B cell (primary cell): ENCODE measurements at regions not wholly inside any gene's neighbourhood (a gene's known extent, or its start where the extent isn't known, plus 50 kb on each side); places are given as distances from the start of the nearest gene placed in this dataset.
A peak's percentile ranks its signal among the peaks of the same experiment; 100 is the strongest.

Experiments
- ATAC-seq: fragments of 200-7000 bp; cut with Tn5 transposase; one replicate; pipeline ENCODE4 v1.10.0; 2021; ENCODE audit warnings: low read depth, mild to moderate bottlenecking, moderate number of reproducible peaks, moderate library complexity
- CTCF ChIA-PET: fragments of 350-600 bp; sonication (Branson Sonifier 250); formaldehyde crosslinking; loops from one replicate; lab custom pipeline; 2021; ENCODE audit warnings: antibody characterized with exemption, inconsistent platforms; lab: Charles Lee
- POLR2A ChIA-PET: fragments of 350-600 bp; sonication (Branson Sonifier 250); formaldehyde crosslinking; loops from one replicate; lab custom pipeline; 2021; ENCODE audit warnings: antibody characterized with exemption; lab: Charles Lee
- DNase-seq: peaks from one replicate; pipeline ENCODE4 v3.0.0; 2013
- H2AFZ ChIP-seq: 2 replicates; pipeline ENCODE4 v1.6.1; 2012; ENCODE audit warnings: mild to moderate bottlenecking, low read depth, low read length; ENCODE audit not compliant: insufficient read depth, poor library complexity, severe bottlenecking
- H3K27ac ChIP-seq, 2 donors: 1 replicate in 1 of 2; 2 replicates in 1 of 2; pipeline ENCODE4 v1.5.1; 2012 to 2013; ENCODE audit warnings: low read length in 2 of 2, mild to moderate bottlenecking in 2 of 2, moderate library complexity in 1 of 2
- H3K27me3 ChIP-seq, 4 experiments: fragments of 200-600 bp in 1 of 4; sonication (generic) in 1 of 4; replicated peaks in 1 of 4; 1 replicate in 2 of 4; 2 replicates in 2 of 4; pipeline versions ENCODE4 v1.6.1 to v1.7.0; 2013 to 2016; ENCODE audit warnings: low read length in 3 of 4, mild to moderate bottlenecking in 2 of 4, mixed read lengths in 1 of 4, moderate library complexity in 1 of 4; ENCODE audit not compliant: insufficient read depth in 4 of 4, control insufficient read depth in 3 of 4; ENCODE audit errors: control extremely low read depth in 1 of 4
- H3K36me3 ChIP-seq, 2 experiments: replicated peaks in 1 of 2; 1 replicate in 1 of 2; 2 replicates in 1 of 2; pipeline versions ENCODE4 v1.6.1 to v1.7.1; 2013; ENCODE audit warnings: low read length in 1 of 2; ENCODE audit not compliant: insufficient read depth in 2 of 2, control insufficient read depth in 1 of 2; ENCODE audit errors: control extremely low read depth in 1 of 2, extremely low read depth in 1 of 2
- H3K4me1 ChIP-seq, 2 donors: fragments of 200-600 bp in 1 of 2; sonication (generic) in 1 of 2; 1 replicate in 1 of 2; 2 replicates in 1 of 2; pipeline versions ENCODE4 v1.5.1 to v1.6.1; 2013 to 2017; ENCODE audit warnings: low read length in 2 of 2; ENCODE audit not compliant: control insufficient read depth in 2 of 2, insufficient read depth in 2 of 2
- H3K4me2 ChIP-seq: replicated peaks from 2 replicates; pipeline ENCODE3; 2012; ENCODE audit warnings: mild to moderate bottlenecking, low read depth, low read length; ENCODE audit not compliant: poor library complexity, severe bottlenecking
- H3K4me3 ChIP-seq, 5 experiments: fragments of 200-600 bp in 1 of 5; sonication (generic) in 1 of 5; 1 replicate in 3 of 5; 2 replicates in 2 of 5; pipeline versions ENCODE4 v1.5.1 to v1.7.0; 2011 to 2016; ENCODE audit warnings: low read length in 4 of 5, mild to moderate bottlenecking in 4 of 5, low read depth in 2 of 5, control low read depth in 1 of 5, moderate library complexity in 1 of 5; ENCODE audit not compliant: insufficient read depth in 1 of 5; ENCODE audit errors: control extremely low read depth in 1 of 5, extremely low read depth in 1 of 5
- H3K79me2 ChIP-seq: fragments of 200-600 bp; sonication (generic); one replicate; pipeline ENCODE4 v1.6.0; 2016; ENCODE audit warnings: low read length; ENCODE audit not compliant: control insufficient read depth, insufficient read depth
- H3K9ac ChIP-seq: fragments of 200-600 bp; sonication (generic); 2 replicates; pipeline ENCODE4 v1.6.1; 2017; ENCODE audit warnings: mild to moderate bottlenecking, low read length, moderate library complexity
- H3K9me3 ChIP-seq, 3 donors: one replicate each; pipeline versions ENCODE4 v1.6.1 to v1.7.1; 2013; ENCODE audit warnings: low read length in 2 of 3; ENCODE audit not compliant: control insufficient read depth in 2 of 3, insufficient read depth in 1 of 3; ENCODE audit errors: control extremely low read depth in 1 of 3
- H4K20me1 ChIP-seq: 2 replicates; pipeline ENCODE4 v1.6.0; 2012; ENCODE audit warnings: mild to moderate bottlenecking, low read length; ENCODE audit not compliant: insufficient read depth, control insufficient read depth, poor library complexity, severe bottlenecking
- H3K27ac Mint-ChIP-seq: one replicate; pipeline ENCODE4 v1.8.0; 2021; ENCODE audit warnings: mixed read lengths
- H3K27me3 Mint-ChIP-seq: one replicate; pipeline ENCODE4 v1.8.0; 2021; ENCODE audit warnings: mixed read lengths
- H3K4me1 Mint-ChIP-seq: one replicate; pipeline ENCODE4 v1.8.0; 2021; ENCODE audit warnings: mixed read lengths
- H3K4me3 Mint-ChIP-seq: one replicate; pipeline ENCODE4 v1.8.0; 2021; ENCODE audit warnings: mixed read lengths
- H3K9me3 Mint-ChIP-seq: one replicate; pipeline ENCODE4 v1.8.0; 2022; ENCODE audit warnings: mixed read lengths; ENCODE audit not compliant: insufficient read depth
- CTCF ChIP-seq: fragments of 200-600 bp; IDR thresholded peaks from one replicate; pipeline ENCODE4 v1.8.0; 2022; ENCODE audit warnings: antibody characterized with exemption, mild to moderate bottlenecking
- EZH2 ChIP-seq: IDR thresholded peaks from 2 replicates; pipeline ENCODE4 v1.6.1; 2012; ENCODE audit warnings: borderline replicate concordance, low read depth, mild to moderate bottlenecking, moderate library complexity, low read length; ENCODE audit not compliant: insufficient read depth, poor library complexity, severe bottlenecking
- WGBS: methylation state at CpG from one replicate; pipeline ENCODE4 v1.1.5; 2013; ENCODE audit warnings: missing lambda C conversion rate; ENCODE audit not compliant: insufficient coverage; 5-methylcytosine and 5-hydroxymethylcytosine counted together
- intact Hi-C: fragments of 100-400 bp; cut with micrococcal nuclease; formaldehyde crosslinking; loops from one replicate; pipeline ENCODE4 v1.10.0; 2022

- POLR2A ChIA-PET, result no interaction called here
- Mint-ChIP-seq H3K4me1 (peaks cover 78% of the 10 kb centered on the region), H3K4me3 (no peak overlapping the region), H3K27me3 (no peaks in the 10 kb centered on the region), H3K9me3 (no peaks in the 10 kb centered on the region), H3K27ac (peak overlapping the region; percentile 8)
- no CpG with 5 or more reads among the region's 2 CpGs for WGBS
- H3K4me2 ChIP-seq, result no peak overlapping the region
- DNase-seq (no peak), ATAC-seq (no peak)
- CTCF ChIA-PET, result interaction anchor here (1.0 kb wide), 1 partner anchor 33 kb away, joined by 5 read pairs; no protein-coding TSS in a partner anchor
- no peaks in the 10 kb centered on the region for H3K9me3 ChIP-seq
- no peak overlapping the region for H3K9ac ChIP-seq
- TF ChIP-seq CTCF, result no peak
- TF ChIP-seq EZH2, result no peak
- no peaks in the 10 kb centered on the region for H3K36me3 ChIP-seq
- no peaks in the 10 kb centered on the region for H3K27me3 ChIP-seq
- H3K27ac ChIP-seq, result no peak overlapping the region
- H2AFZ ChIP-seq, result peak overlapping the region; percentile 14
- intact Hi-C loops, result no loop called here
- peaks cover 4% of the 10 kb centered on the region for H3K79me2 ChIP-seq
- peaks cover 42 to 57% of the 10 kb centered on the region in 2 donors for H3K4me1 ChIP-seq
- H4K20me1 ChIP-seq, result no peaks in the 10 kb centered on the region
- no peak overlapping the region for H3K4me3 ChIP-seq
These were observed 397.4 kb upstream of the MEF2C start for GRCh38 chr5:89280103-89281037.
